ENCODE measurements at regions not wholly inside any gene's neighbourhood (a gene's known extent, or its start where the extent isn't known, plus 50 kb on each side); places are given as distances from the start of the nearest gene placed in this dataset.

GRCh38 chr15:87728998-87729397 lies 527.5 kb downstream of the NTRK3 start:
- Mint-ChIP-seq H3K9me3 (no peaks in the 10 kb centered on the region), H3K4me1 (no peaks in the 10 kb centered on the region), H3K36me3 (ENCODE audit: low read depth) (no peaks in the 10 kb centered on the region), H3K4me3 (no peak overlapping the region), H3K27ac (no peak overlapping the region), H3K27me3 (ENCODE audit: insufficient read depth, low read depth, poor library complexity) (no peaks in the 10 kb centered on the region)
- Histone ChIP-seq H3F3A (replicated peaks; ENCODE audit: low read depth) (no peaks in the 10 kb centered on the region), H3K27me3 (ENCODE audit: insufficient read depth) (no peaks in the 10 kb centered on the region), H3K4me3 (no peak overlapping the region), H3K9me2 (ENCODE audit: insufficient read depth) (no peaks in the 10 kb centered on the region), H3K4me1 (ENCODE audit: insufficient read depth) (no peaks in the 10 kb centered on the region), H3K36me3 (ENCODE audit: insufficient read depth) (no peaks in the 10 kb centered on the region), H3K4me2 (no peak overlapping the region), H4K20me1 (replicated peaks; ENCODE audit: insufficient read depth) (no peaks in the 10 kb centered on the region), H2AFZ (no peak overlapping the region), H3K27ac (ENCODE audit: low read depth) (no peak overlapping the region), H3K79me2 (replicated peaks; ENCODE audit: insufficient read depth) (no peaks in the 10 kb centered on the region)
- no peak for DNase-seq (ENCODE audit: low spot score)
- no peak for TF ChIP-seq JUNB (IDR thresholded peaks at IDR 0.05; ENCODE audit: unreplicated experiment)
- no peak for TF ChIP-seq ZNF462 (CRISPR knock-in tag; IDR thresholded peaks at IDR 0.05)
- TF ChIP-seq CREB1 (CRISPR knock-in tag; IDR thresholded peaks at IDR 0.05; ENCODE audit: low read depth): no peak
- TF ChIP-seq STAT1 (IDR thresholded peaks at IDR 0.05; ENCODE audit: unreplicated experiment): no peak
- no peak for TF ChIP-seq NANOG (IDR thresholded peaks at IDR 0.05; ENCODE audit: borderline replicate concordance)
- no peak for ATAC-seq

- Mint-ChIP-seq H3K4me1 (peaks cover 15% of the 10 kb centered on the region), H3K36me3 (ENCODE audit: low read depth) (no peaks in the 10 kb centered on the region), H3K4me3 (no peak overlapping the region), H3K27ac (no peak overlapping the region), H3K27me3 (ENCODE audit: insufficient read depth, low read depth, poor library complexity) (peaks cover 2% of the 10 kb centered on the region), H3K9me3 (no peaks in the 10 kb centered on the region)
- Histone ChIP-seq H3K4me2 (no peak overlapping the region), H3K36me3 (ENCODE audit: insufficient read depth) (no peaks in the 10 kb centered on the region), H3K4me3 (no peak overlapping the region), H4K20me1 (replicated peaks; ENCODE audit: insufficient read depth) (no peaks in the 10 kb centered on the region), H3F3A (replicated peaks; ENCODE audit: low read depth) (no peaks in the 10 kb centered on the region), H3K9me2 (ENCODE audit: insufficient read depth) (no peaks in the 10 kb centered on the region), H3K4me1 (ENCODE audit: insufficient read depth) (no peaks in the 10 kb centered on the region), H3K27me3 (ENCODE audit: insufficient read depth) (no peaks in the 10 kb centered on the region), H2AFZ (no peak overlapping the region), H3K27ac (ENCODE audit: low read depth) (no peak overlapping the region), H3K79me2 (replicated peaks; ENCODE audit: insufficient read depth) (no peaks in the 10 kb centered on the region)
- ATAC-seq: no peak
- no peak for DNase-seq (ENCODE audit: low spot score)
- TF ChIP-seq ZNF462 (CRISPR knock-in tag; IDR thresholded peaks at IDR 0.05) (no peak), ETS1 (IDR thresholded peaks at IDR 0.05) (no peak), JUNB (IDR thresholded peaks at IDR 0.05; ENCODE audit: unreplicated experiment) (no peak)
Measured at GRCh38 chr15:87727073-87727472, 529.5 kb downstream of the NTRK3 start.
